OCI-LY3 (cell line): ENCODE measurements at regions not wholly inside any gene's neighbourhood (a gene's known extent, or its start where the extent isn't known, plus 50 kb on each side); places are given as distances from the start of the nearest gene placed in this dataset.

ENCODE experiments used
- CTCF ChIP-seq: fragments of 200-600, 300-600 bp; sonication (generic); IDR thresholded peaks from 2 replicates; pipeline ENCODE4 v1.5.1; 2014; ENCODE audit warnings: antibody characterized with exemption, low read length, low read depth
- EZH2phosphoT487 ChIP-seq: fragments of 200-600 bp; shearing (Covaris generic); IDR thresholded peaks from 2 replicates; pipeline ENCODE4 v1.6.1; 2018; ENCODE audit warnings: antibody characterized with exemption, mixed run types, low read depth

GRCh38 chr5:166200532-166200931, 2090.9 kb upstream of the WWC1 start:
- TF ChIP-seq CTCF, result no peak
- no peak for TF ChIP-seq EZH2phosphoT487
